WTC11 (cell line): ENCODE measurements at regions not wholly inside any gene's neighbourhood (a gene's known extent, or its start where the extent isn't known, plus 50 kb on each side); places are given as distances from the start of the nearest gene placed in this dataset.

Source experiments
- ATAC-seq: fragments of 200-7000 bp; cut with Tn5 transposase; 2 replicates; pipeline ENCODE4 v1.10.0; 2021; ENCODE audit warnings: mild to moderate bottlenecking, moderate library complexity
- CTCF ChIA-PET: fragments of 300-600 bp; sonication (Branson Sonifier 250); formaldehyde crosslinking; loops from one replicate; lab custom pipeline; 2021; ENCODE audit warnings: antibody characterized with exemption; lab: Charles Lee
- POLR2A ChIA-PET: fragments of 350-600 bp; sonication (Branson Sonifier 250); formaldehyde crosslinking; loops from one replicate; lab custom pipeline; 2021; ENCODE audit warnings: antibody characterized with exemption; lab: Charles Lee
- DNase-seq: peaks from one replicate; pipeline ENCODE4 v3.0.0; 2021; ENCODE audit warnings: low spot score
- H3K27ac Mint-ChIP-seq: 2 replicates; pipeline ENCODE4 v1.8.0; 2021; ENCODE audit warnings: mixed read lengths
- H3K27me3 Mint-ChIP-seq: 2 replicates; pipeline ENCODE4 v1.8.0; 2021; ENCODE audit warnings: low read depth, mild to moderate bottlenecking, moderate library complexity, mixed read lengths
- H3K36me3 Mint-ChIP-seq: 2 replicates; pipeline ENCODE4 v1.8.0; 2021; ENCODE audit warnings: mixed read lengths
- H3K4me1 Mint-ChIP-seq: 2 replicates; pipeline ENCODE4 v1.8.0; 2022; ENCODE audit warnings: mixed read lengths
- H3K4me3 Mint-ChIP-seq: 2 replicates; pipeline ENCODE4 v1.8.0; 2021; ENCODE audit warnings: mild to moderate bottlenecking, moderate library complexity, mixed read lengths
- H3K9me3 Mint-ChIP-seq: 2 replicates; pipeline ENCODE4 v1.8.0; 2021; ENCODE audit warnings: mixed read lengths
- CBFB ChIP-seq: sonication (generic); formaldehyde crosslinking; IDR thresholded peaks from 2 replicates; pipeline ENCODE4 v1.8.1; 2022; ENCODE audit warnings: mild to moderate bottlenecking, low read depth, missing genetic modification reagents
- CREB1 ChIP-seq: sonication (generic); formaldehyde crosslinking; IDR thresholded peaks from 2 replicates; pipeline ENCODE4 v1.8.0; 2023; ENCODE audit warnings: mild to moderate bottlenecking, missing genetic modification reagents
- CREM ChIP-seq: sonication (generic); formaldehyde crosslinking; IDR thresholded peaks from 2 replicates; pipeline ENCODE4 v1.8.1; 2022; ENCODE audit warnings: mild to moderate bottlenecking, missing genetic modification reagents, moderate library complexity
- ESRRA ChIP-seq: sonication (generic); formaldehyde crosslinking; IDR thresholded peaks from 2 replicates; pipeline ENCODE4 v1.8.1; 2022; ENCODE audit warnings: mild to moderate bottlenecking, missing genetic modification reagents, borderline replicate concordance
- ETV6 ChIP-seq: sonication (generic); formaldehyde crosslinking; IDR thresholded peaks from 2 replicates; pipeline ENCODE4 v1.8.1; 2022; ENCODE audit warnings: mild to moderate bottlenecking, missing genetic modification reagents
- FOXK1 ChIP-seq: sonication (generic); formaldehyde crosslinking; IDR thresholded peaks from 2 replicates; pipeline ENCODE4 v1.8.0; 2022; ENCODE audit warnings: mild to moderate bottlenecking, moderate library complexity, missing genetic modification reagents
- GABPB1 ChIP-seq: sonication (generic); formaldehyde crosslinking; IDR thresholded peaks from 2 replicates; pipeline ENCODE4 v1.8.1; 2023; ENCODE audit warnings: mild to moderate bottlenecking, missing genetic modification reagents
- HMGA2 ChIP-seq: fragments of 250-450 bp; sonication (Bioruptor Pico); IDR thresholded peaks from 2 replicates; pipeline ENCODE4 v1.4.0; 2021; ENCODE audit warnings: mild to moderate bottlenecking, moderate library complexity
- IRF2 ChIP-seq: sonication (generic); formaldehyde crosslinking; IDR thresholded peaks from 2 replicates; pipeline ENCODE4 v1.8.0; 2022; ENCODE audit warnings: low read depth, missing genetic modification reagents, borderline replicate concordance
- JAZF1 ChIP-seq: fragments of 250-450 bp; sonication (Bioruptor Pico); IDR thresholded peaks from 2 replicates; pipeline ENCODE4 v1.9.0; 2021; ENCODE audit warnings: moderate library complexity, mild to moderate bottlenecking, inconsistent platforms
- MXD4 ChIP-seq: fragments of 250-450 bp; sonication (Bioruptor Pico); IDR thresholded peaks from 2 replicates; pipeline ENCODE4 v1.8.0; 2021; ENCODE audit warnings: mild to moderate bottlenecking, moderate library complexity, borderline replicate concordance
- NFATC4 ChIP-seq: fragments of 250-450 bp; sonication (Bioruptor Pico); IDR thresholded peaks from 2 replicates; pipeline ENCODE4 v1.9.0; 2021; ENCODE audit warnings: mild to moderate bottlenecking
- NFYB ChIP-seq: sonication (generic); formaldehyde crosslinking; conservative IDR thresholded peaks from 2 replicates; pipeline ENCODE4 v1.8.0; 2022; ENCODE audit warnings: low read depth, missing genetic modification reagents
- NR2C2 ChIP-seq: sonication (generic); formaldehyde crosslinking; IDR thresholded peaks from 2 replicates; pipeline ENCODE4 v1.8.0; 2022; ENCODE audit warnings: mild to moderate bottlenecking, missing genetic modification reagents
- PREB ChIP-seq: sonication (generic); formaldehyde crosslinking; IDR thresholded peaks from 2 replicates; pipeline ENCODE4 v1.8.1; 2022; ENCODE audit warnings: mild to moderate bottlenecking, missing genetic modification reagents, moderate library complexity, borderline replicate concordance
- PRRX2 ChIP-seq: fragments of 250-450 bp; sonication (Bioruptor Pico); IDR thresholded peaks from 2 replicates; pipeline ENCODE4 v1.8.0; 2021; ENCODE audit warnings: mild to moderate bottlenecking
- RELA ChIP-seq: sonication (generic); formaldehyde crosslinking; IDR thresholded peaks from 2 replicates; pipeline ENCODE4 v1.8.1; 2022; ENCODE audit warnings: missing genetic modification reagents, mild to moderate bottlenecking, borderline replicate concordance
- SMAD3 ChIP-seq: sonication (generic); formaldehyde crosslinking; IDR thresholded peaks from 2 replicates; pipeline ENCODE4 v1.8.0; 2022; ENCODE audit warnings: missing genetic modification reagents, mild to moderate bottlenecking, borderline replicate concordance
- TCF7 ChIP-seq: sonication (generic); formaldehyde crosslinking; IDR thresholded peaks from 2 replicates; pipeline ENCODE4 v1.8.0; 2022; ENCODE audit warnings: mild to moderate bottlenecking, low read depth, missing genetic modification reagents, moderate library complexity
- TEAD1 ChIP-seq: sonication (generic); formaldehyde crosslinking; IDR thresholded peaks from 2 replicates; pipeline ENCODE4 v1.8.0; 2022; ENCODE audit warnings: mild to moderate bottlenecking, missing genetic modification reagents
- USF2 ChIP-seq: sonication (generic); formaldehyde crosslinking; IDR thresholded peaks from 2 replicates; pipeline ENCODE4 v1.8.1; 2023; ENCODE audit warnings: mild to moderate bottlenecking, missing genetic modification reagents, moderate library complexity
- ZBTB43 ChIP-seq: sonication (generic); formaldehyde crosslinking; IDR thresholded peaks from 2 replicates; pipeline ENCODE4 v1.8.1; 2023; ENCODE audit warnings: mild to moderate bottlenecking, missing genetic modification reagents
- ZMAT4 ChIP-seq: fragments of 250-450 bp; sonication (Bioruptor Pico); IDR thresholded peaks from 2 replicates; pipeline ENCODE4 v1.9.0; 2021; ENCODE audit warnings: mild to moderate bottlenecking
- ZNF232 ChIP-seq: sonication (generic); formaldehyde crosslinking; IDR thresholded peaks from 2 replicates; pipeline ENCODE4 v1.8.0; 2022; ENCODE audit warnings: mild to moderate bottlenecking, missing genetic modification reagents
- ZNF317 ChIP-seq: sonication (generic); formaldehyde crosslinking; IDR thresholded peaks from 2 replicates; pipeline ENCODE4 v1.8.1; 2023; ENCODE audit warnings: low read depth, mild to moderate bottlenecking, moderate library complexity, missing genetic modification reagents, borderline replicate concordance
- ZNF396 ChIP-seq: fragments of 250-450 bp; sonication (Bioruptor Pico); IDR thresholded peaks from 2 replicates; pipeline ENCODE4 v1.8.0; 2021; ENCODE audit warnings: mild to moderate bottlenecking, moderate library complexity, borderline replicate concordance
- ZNF416 ChIP-seq: fragments of 250-450 bp; sonication (Bioruptor Pico); IDR thresholded peaks from 2 replicates; pipeline ENCODE4 v1.9.0; 2021; ENCODE audit warnings: mild to moderate bottlenecking, inconsistent platforms
- ZNF425 ChIP-seq: fragments of 250-450 bp; sonication (Bioruptor Pico); conservative IDR thresholded peaks from 2 replicates; pipeline ENCODE4 v1.9.0; 2021; ENCODE audit warnings: mild to moderate bottlenecking
- ZNF512 ChIP-seq: sonication (generic); formaldehyde crosslinking; IDR thresholded peaks from 2 replicates; pipeline ENCODE4 v1.8.1; 2022; ENCODE audit warnings: missing genetic modification reagents, borderline replicate concordance
- ZNF671 ChIP-seq: fragments of 250-450 bp; sonication (Bioruptor Pico); IDR thresholded peaks from 2 replicates; pipeline ENCODE4 v1.8.0; 2021; ENCODE audit warnings: mild to moderate bottlenecking

GRCh38 chr12:77406219-77406905 lies 341.0 kb upstream of the E2F7 start:
- H3K27ac Mint-ChIP-seq = no peak overlapping the region
- peaks cover 25% of the 10 kb centered on the region for H3K4me1 Mint-ChIP-seq
- H3K4me3 Mint-ChIP-seq = no peak overlapping the region
- POLR2A ChIA-PET = no interaction called here
- no peak for DNase-seq
- H3K27me3 Mint-ChIP-seq = no peaks in the 10 kb centered on the region
- H3K36me3 Mint-ChIP-seq = no peaks in the 10 kb centered on the region
- no peaks in the 10 kb centered on the region for H3K9me3 Mint-ChIP-seq
- TF ChIP-seq ZNF512 (no peak), TEAD1 (CRISPR knock-in tag) (no peak), TCF7 (no peak), NR2C2 (no peak), IRF2 (CRISPR knock-in tag) (no peak)
- TF ChIP-seq, all 79 proteins: peak for 0
- ATAC-seq = no peak
- CTCF ChIA-PET = no interaction called here

- ATAC-seq = no peak
- ChIA-PET CTCF (no interaction called here), POLR2A (no interaction called here)
- no peak for DNase-seq
- H3K4me1 Mint-ChIP-seq = peaks cover 14% of the 10 kb centered on the region
- no peaks in the 10 kb centered on the region for H3K27me3 Mint-ChIP-seq
- H3K27ac Mint-ChIP-seq = no peak overlapping the region
- no peaks in the 10 kb centered on the region for H3K36me3 Mint-ChIP-seq
- TF ChIP-seq IRF2 (CRISPR knock-in tag) (no peak), ZNF416 (no peak), PREB (CRISPR knock-in tag) (no peak), JAZF1 (no peak), CREM (CRISPR knock-in tag) (no peak), CBFB (CRISPR knock-in tag) (no peak), ZBTB43 (no peak), MXD4 (CRISPR knock-in tag) (no peak), ZNF232 (CRISPR knock-in tag) (no peak), NR2C2 (no peak), NFATC4 (CRISPR knock-in tag) (no peak), CREB1 (CRISPR knock-in tag) (no peak), FOXK1 (CRISPR knock-in tag) (no peak), ZNF671 (no peak), ETV6 (no peak), SMAD3 (no peak), HMGA2 (no peak)
- H3K4me3 Mint-ChIP-seq = no peak overlapping the region
- no peaks in the 10 kb centered on the region for H3K9me3 Mint-ChIP-seq
Observed at GRCh38 chr12:77402716-77403115, 337.3 kb upstream of the E2F7 start.

- no peak for ATAC-seq
- H3K27ac Mint-ChIP-seq = no peak overlapping the region
- POLR2A ChIA-PET = no interaction called here
- no peak overlapping the region for H3K4me3 Mint-ChIP-seq
- no peak for DNase-seq
- CTCF ChIA-PET = no interaction called here
- no peaks in the 10 kb centered on the region for H3K27me3 Mint-ChIP-seq
- H3K4me1 Mint-ChIP-seq = peaks cover 14% of the 10 kb centered on the region
- no peaks in the 10 kb centered on the region for H3K36me3 Mint-ChIP-seq
- H3K9me3 Mint-ChIP-seq = no peaks in the 10 kb centered on the region
- TF ChIP-seq NFYB (CRISPR knock-in tag) (no peak), ZNF317 (CRISPR knock-in tag) (no peak), ESRRA (no peak), RELA (CRISPR knock-in tag) (no peak), FOXK1 (CRISPR knock-in tag) (no peak), USF2 (no peak), ZNF396 (CRISPR knock-in tag) (no peak), PRRX2 (CRISPR knock-in tag) (no peak), ZNF425 (CRISPR knock-in tag) (no peak), ZMAT4 (CRISPR knock-in tag) (no peak), GABPB1 (CRISPR knock-in tag) (no peak)
Observed at GRCh38 chr12:77401770-77402081, 336.4 kb upstream of the E2F7 start.
